ENCODE measurements at regions not wholly inside any gene's neighbourhood (a gene's known extent, or its start where the extent isn't known, plus 50 kb on each side); places are given as distances from the start of the nearest gene placed in this dataset.

- TF ChIP-seq CTCF (IDR thresholded peaks at IDR 0.05): no peak
- no peak for TF ChIP-seq POLR2A (IDR thresholded peaks at IDR 0.05)
These were observed 99.9 kb downstream of the TNFSF13B start for GRCh38 chr13:108369412-108369811.
